T47D (cell line): ENCODE measurements at regions not wholly inside any gene's neighbourhood (a gene's known extent, or its start where the extent isn't known, plus 50 kb on each side); places are given as distances from the start of the nearest gene placed in this dataset.
A peak's percentile ranks its signal among the peaks of the same experiment; 100 is the strongest.

ENCODE experiments used
- DNase-seq, 2 experiments: peaks; one replicate each; pipeline versions ENCODE4 v3.0.0 to v3.0.0-alpha.2; 2011 to 2012; ENCODE audit warnings: low read depth in 1 of 2, low spot score in 1 of 2
- JUND ChIP-seq: IDR thresholded peaks from 2 replicates; pipeline ENCODE4 v1.6.1; 2012; ENCODE audit warnings: low read depth
- in situ Hi-C: cut with HindIII; loops from 2 replicates; pipeline ENCODE4 v1.10.0; 2016; ENCODE audit warnings: low sequenced_read_pairs, low pct_unique_long_range_greater_than_20kb

GRCh38 chr2:208619993-208620392 is 213.4 kb downstream of the PTH2R start:
- in situ Hi-C loops, result no loop called here
- no peak for DNase-seq
- TF ChIP-seq JUND, result no peak

GRCh38 chr2:208620487-208620978 is 213.9 kb downstream of the PTH2R start:
- in situ Hi-C loops, result no loop called here
- no peak for TF ChIP-seq JUND
- DNase-seq, result no peak

- no peak for TF ChIP-seq JUND
- no peak for DNase-seq
- in situ Hi-C loops, result no loop called here
Measured at GRCh38 chr2:208627110-208627884, 220.7 kb downstream of the PTH2R start.

GRCh38 chr2:208627916-208628315 is 221.3 kb downstream of the PTH2R start:
- in situ Hi-C loops, result no loop called here
- no peak for DNase-seq
- TF ChIP-seq JUND, result no peak

GRCh38 chr2:208638059-208638458 is 231.5 kb downstream of the PTH2R start:
- in situ Hi-C loops, result no loop called here
- no peak for TF ChIP-seq JUND
- DNase-seq, result no peak

GRCh38 chr2:208642125-208642779 is 235.7 kb downstream of the PTH2R start:
- TF ChIP-seq JUND, result no peak
- in situ Hi-C loops, result no loop called here
- no peak for DNase-seq

- in situ Hi-C loops, result no loop called here
- no peak for DNase-seq
- no peak for TF ChIP-seq JUND
Measured at GRCh38 chr2:208643145-208643544, 236.6 kb downstream of the PTH2R start.

GRCh38 chr2:208645226-208645625 is 238.6 kb downstream of the PTH2R start:
- TF ChIP-seq JUND, result no peak
- in situ Hi-C loops, result no loop called here
- DNase-seq, result no peak

GRCh38 chr2:208648368-208648767 is 241.8 kb downstream of the PTH2R start:
- in situ Hi-C loops, result no loop called here
- no peak for DNase-seq
- no peak for TF ChIP-seq JUND

- DNase-seq, result no peak
- in situ Hi-C loops, result no loop called here
- TF ChIP-seq JUND, result no peak
Measured at GRCh38 chr2:208653383-208653782, 246.8 kb downstream of the PTH2R start.

- in situ Hi-C loops, result no loop called here
- no peak for DNase-seq
- TF ChIP-seq JUND, result no peak
Measured at GRCh38 chr2:208654056-208654455, 247.5 kb downstream of the PTH2R start.

GRCh38 chr2:208657468-208657867 is 250.9 kb downstream of the PTH2R start:
- in situ Hi-C loops, result no loop called here
- TF ChIP-seq JUND, result no peak
- peak in 1 of 2 experiments; percentile 13 for DNase-seq

GRCh38 chr2:208669394-208669793 is 262.8 kb downstream of the PTH2R start:
- no peak for TF ChIP-seq JUND
- no peak for DNase-seq
- in situ Hi-C loops, result no loop called here
